Thymus (tissue), 11 donors: ENCODE measurements at regions not wholly inside any gene's neighbourhood (a gene's known extent, or its start where the extent isn't known, plus 50 kb on each side); places are given as distances from the start of the nearest gene placed in this dataset.

ENCODE experiments used
- DNase-seq, 9 donors: peaks; one replicate each; pipeline ENCODE4 v3.0.0-alpha.2; 2013; ENCODE audit warnings: low spot score in 9 of 9, low read depth in 6 of 9, missing footprints in 1 of 9
- H3K27ac ChIP-seq, 2 donors: one replicate each; pipeline ENCODE4 v1.5.1; 2013; ENCODE audit warnings: control low read depth in 1 of 2, low read depth in 1 of 2, low read length in 1 of 2, mild to moderate bottlenecking in 1 of 2, moderate library complexity in 1 of 2
- H3K27me3 ChIP-seq, 2 donors: one replicate each; pipeline ENCODE4 v1.5.1; 2013; ENCODE audit warnings: low read length in 1 of 2; ENCODE audit not compliant: control insufficient read depth in 2 of 2, insufficient read depth in 1 of 2
- H3K36me3 ChIP-seq, 2 donors: one replicate each; pipeline ENCODE4 v1.5.1; 2013; ENCODE audit warnings: low read length in 1 of 2, mild to moderate bottlenecking in 1 of 2, moderate library complexity in 1 of 2; ENCODE audit not compliant: control insufficient read depth in 2 of 2, insufficient read depth in 2 of 2
- H3K4me1 ChIP-seq, 2 donors: one replicate each; pipeline ENCODE4 v1.5.1; 2013; ENCODE audit warnings: low read length in 2 of 2; ENCODE audit not compliant: control insufficient read depth in 2 of 2, insufficient read depth in 2 of 2
- H3K4me3 ChIP-seq, 2 donors: one replicate each; pipeline ENCODE4 v1.5.1; 2013; ENCODE audit warnings: low read length in 2 of 2, control low read depth in 1 of 2, mild to moderate bottlenecking in 1 of 2
- H3K9me3 ChIP-seq, 2 donors: one replicate each; pipeline ENCODE4 v1.5.1; 2013; ENCODE audit warnings: low read length in 1 of 2, mild to moderate bottlenecking in 1 of 2; ENCODE audit not compliant: control insufficient read depth in 2 of 2, insufficient read depth in 1 of 2
- WGBS: extraction: QIAGEN DNeasy Blood & Tissue Kit; methylation state at CpG from one replicate; pipeline ENCODE4 v1.1.7; 2013; 5-methylcytosine and 5-hydroxymethylcytosine counted together
- donor health status: healthy.

DNA sequence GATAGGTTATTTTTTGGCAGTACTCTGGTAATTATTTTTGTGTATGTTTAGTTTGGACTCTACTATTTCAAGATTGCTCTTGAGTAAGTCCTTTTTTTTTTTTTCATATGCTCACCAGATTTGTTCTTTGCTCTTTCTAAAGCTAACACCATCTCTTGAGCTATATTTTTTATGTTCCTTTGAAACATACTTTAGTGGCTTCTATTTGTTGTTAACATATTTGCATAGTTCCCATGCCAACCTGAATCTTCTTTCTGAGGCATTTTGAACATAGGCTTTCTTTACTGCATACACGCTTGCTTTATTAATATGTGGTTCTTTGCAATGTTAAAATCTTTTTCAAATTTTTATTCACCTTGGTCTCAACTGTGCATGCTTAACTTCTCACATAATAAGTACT, 1644.9 kb downstream of the SUCLG1 start:
- Histone ChIP-seq H3K36me3 (no peaks in the 10 kb centered on the region), H3K4me3 (no peak overlapping the region), H3K9me3 (no peaks in the 10 kb centered on the region), H3K27me3 (no peaks in the 10 kb centered on the region), H3K27ac (no peak overlapping the region), H3K4me1 (no peaks in the 10 kb centered on the region)
- DNase-seq = no peak
- WGBS = 91% methylated on average over 1 of the region's 1 CpG

DNA sequence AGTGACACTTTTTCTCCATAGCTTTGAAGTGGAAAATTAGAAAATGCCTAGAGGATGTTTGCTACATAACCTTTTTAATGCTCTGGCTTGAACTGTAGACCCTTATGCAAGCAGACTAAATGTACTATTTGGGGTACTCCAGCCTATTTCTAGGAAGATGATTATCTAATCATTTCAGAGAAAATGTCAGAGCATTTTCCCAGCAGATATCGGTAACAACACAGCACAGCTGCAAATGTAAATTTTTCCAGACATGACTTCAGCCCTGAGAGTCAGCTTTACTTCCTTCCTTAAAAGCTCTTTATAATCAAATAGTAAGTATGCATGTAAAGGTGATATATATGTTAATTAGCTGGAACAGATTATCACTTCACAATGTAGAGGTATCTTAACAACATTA, 1647.1 kb downstream of the SUCLG1 start:
- Histone ChIP-seq H3K4me1 (no peaks in the 10 kb centered on the region), H3K36me3 (no peaks in the 10 kb centered on the region), H3K27me3 (no peaks in the 10 kb centered on the region), H3K4me3 (no peak overlapping the region), H3K9me3 (no peaks in the 10 kb centered on the region), H3K27ac (no peak overlapping the region)
- no peak for DNase-seq
- 8% methylated on average over 1 of the region's 1 CpG for WGBS

- H3K4me3 ChIP-seq = no peak overlapping the region
- H3K9me3 ChIP-seq = peaks cover 0 to 10% of the 10 kb centered on the region in 2 donors
- DNase-seq = no peak
- no peaks in the 10 kb centered on the region for H3K4me1 ChIP-seq
- H3K27me3 ChIP-seq = no peaks in the 10 kb centered on the region
- H3K36me3 ChIP-seq = no peaks in the 10 kb centered on the region
- H3K27ac ChIP-seq = no peak overlapping the region
- WGBS = 98% methylated on average over 2 of the region's 2 CpGs
These were observed 1655.8 kb downstream of the SUCLG1 start for GRCh38 chr2:82803307-82803706.

DNA sequence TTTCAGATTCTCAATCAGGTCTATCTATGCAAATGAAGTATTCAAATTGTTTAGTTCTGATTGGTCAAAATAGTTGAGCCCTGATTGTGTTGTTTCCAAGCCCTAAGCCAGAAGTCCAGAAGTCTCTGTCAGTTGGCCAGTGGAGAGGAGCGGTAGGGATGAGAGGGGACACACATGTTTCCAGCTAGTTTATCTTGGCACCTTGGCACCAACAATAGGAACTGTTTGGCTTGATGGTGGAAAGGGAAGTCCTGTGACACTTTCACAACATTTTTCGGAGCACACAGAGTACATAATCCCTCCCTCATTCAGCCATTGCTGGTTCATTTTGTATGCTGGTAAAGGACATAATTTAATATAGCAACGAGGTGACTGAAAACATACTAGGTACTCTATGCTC, 1661.6 kb downstream of the SUCLG1 start:
- no peak for DNase-seq
- H3K9me3 ChIP-seq = no peaks in the 10 kb centered on the region
- H3K36me3 ChIP-seq = no peaks in the 10 kb centered on the region
- no peaks in the 10 kb centered on the region for H3K27me3 ChIP-seq
- H3K4me3 ChIP-seq = no peak overlapping the region
- no peaks in the 10 kb centered on the region for H3K4me1 ChIP-seq
- WGBS = 91% methylated on average over 3 of the region's 3 CpGs
- H3K27ac ChIP-seq = no peak overlapping the region

DNA sequence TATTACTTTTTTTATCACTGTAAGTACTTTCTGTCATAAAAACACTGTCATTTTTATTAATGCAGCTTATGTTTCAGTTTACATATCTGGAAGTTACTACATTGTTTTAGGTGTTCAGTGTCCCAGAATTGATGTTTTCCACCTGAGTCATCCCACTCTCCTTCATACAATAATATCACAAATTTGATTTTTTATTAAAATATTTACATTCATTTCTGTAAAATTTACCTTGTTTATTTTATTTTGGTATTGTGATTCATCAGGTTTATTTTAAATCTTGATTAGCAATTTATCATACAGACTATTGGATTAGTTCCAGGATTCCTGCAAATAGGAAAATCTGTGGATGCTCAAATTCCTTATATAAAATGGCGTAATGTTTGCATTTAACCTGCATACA, 1662.9 kb downstream of the SUCLG1 start:
- DNase-seq = no peak
- no peaks in the 10 kb centered on the region for H3K36me3 ChIP-seq
- no peaks in the 10 kb centered on the region for H3K9me3 ChIP-seq
- WGBS = 94% methylated on average over 1 of the region's 1 CpG
- H3K27me3 ChIP-seq = no peaks in the 10 kb centered on the region
- no peak overlapping the region for H3K27ac ChIP-seq
- H3K4me1 ChIP-seq = no peaks in the 10 kb centered on the region
- H3K4me3 ChIP-seq = no peak overlapping the region

DNA sequence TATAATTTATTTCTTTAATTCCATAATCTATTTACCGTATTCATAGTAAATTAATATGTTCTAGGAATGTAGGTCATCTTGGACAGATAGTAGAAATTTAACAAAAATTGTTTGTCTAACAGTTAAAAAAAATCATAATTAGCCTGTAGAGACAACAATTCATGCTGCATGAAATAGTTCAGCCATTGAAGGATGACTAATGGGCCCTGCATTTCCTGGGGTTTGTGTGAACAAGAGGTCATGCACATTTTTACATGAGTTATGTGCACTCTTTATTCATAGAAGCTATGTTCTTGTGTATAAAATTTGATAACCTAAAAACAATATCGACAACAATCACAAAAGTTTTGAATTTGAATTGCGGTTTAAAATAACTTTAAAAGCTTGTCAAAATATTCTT, 1663.6 kb downstream of the SUCLG1 start:
- Histone ChIP-seq H3K4me3 (no peak overlapping the region), H3K9me3 (no peaks in the 10 kb centered on the region), H3K4me1 (no peaks in the 10 kb centered on the region), H3K36me3 (no peaks in the 10 kb centered on the region), H3K27ac (no peak overlapping the region), H3K27me3 (no peaks in the 10 kb centered on the region)
- WGBS = 93% methylated on average over 3 of the region's 3 CpGs
- no peak for DNase-seq

DNA sequence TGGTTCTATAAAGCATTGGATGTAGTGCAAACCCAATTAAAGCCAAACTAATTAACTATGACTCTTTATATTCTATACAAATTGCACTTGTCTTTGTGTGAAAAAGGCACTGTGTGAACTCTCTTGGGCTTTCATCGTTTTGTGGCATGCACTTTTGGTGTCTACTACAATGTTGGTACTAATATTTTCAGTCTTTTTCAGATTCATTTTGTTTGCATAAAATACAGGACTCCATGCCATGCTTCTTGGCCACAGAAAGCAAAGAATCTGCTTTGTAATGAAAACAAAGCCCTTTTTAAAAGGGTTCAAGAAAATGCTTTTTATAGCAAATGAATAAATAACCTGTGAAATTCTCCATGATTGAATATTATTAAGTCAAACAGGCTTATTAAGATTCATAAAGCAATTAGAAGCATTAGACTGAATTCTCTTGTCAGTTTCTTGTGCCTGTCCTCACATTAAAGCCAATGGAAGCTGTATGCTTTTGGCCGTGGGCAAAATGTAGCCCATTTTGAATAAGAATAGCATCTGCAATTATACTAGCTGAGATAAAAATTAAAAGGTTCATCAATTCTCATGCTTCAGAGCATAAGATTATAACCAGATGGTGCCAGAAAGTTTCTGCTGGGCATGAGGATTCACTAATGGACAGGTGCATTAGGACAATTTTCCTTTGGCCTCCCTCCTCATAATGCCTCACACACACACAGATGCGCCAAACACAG, 1665.2 kb downstream of the SUCLG1 start:
- no peaks in the 10 kb centered on the region for H3K4me1 ChIP-seq
- WGBS = 95% methylated on average over 3 of the region's 3 CpGs
- no peaks in the 10 kb centered on the region for H3K27me3 ChIP-seq
- no peak overlapping the region for H3K4me3 ChIP-seq
- no peak overlapping the region for H3K27ac ChIP-seq
- H3K9me3 ChIP-seq = no peaks in the 10 kb centered on the region
- DNase-seq = no peak
- H3K36me3 ChIP-seq = no peaks in the 10 kb centered on the region

GRCh38 chr2:82792316-82792715, 1666.8 kb downstream of the SUCLG1 start:
- no peak overlapping the region for H3K4me3 ChIP-seq
- H3K4me1 ChIP-seq = no peaks in the 10 kb centered on the region
- H3K27ac ChIP-seq = no peak overlapping the region
- no peak for DNase-seq
- H3K9me3 ChIP-seq = no peaks in the 10 kb centered on the region
- WGBS = 92% methylated on average over 5 of the region's 5 CpGs
- no peaks in the 10 kb centered on the region for H3K36me3 ChIP-seq
- H3K27me3 ChIP-seq = no peaks in the 10 kb centered on the region

DNA sequence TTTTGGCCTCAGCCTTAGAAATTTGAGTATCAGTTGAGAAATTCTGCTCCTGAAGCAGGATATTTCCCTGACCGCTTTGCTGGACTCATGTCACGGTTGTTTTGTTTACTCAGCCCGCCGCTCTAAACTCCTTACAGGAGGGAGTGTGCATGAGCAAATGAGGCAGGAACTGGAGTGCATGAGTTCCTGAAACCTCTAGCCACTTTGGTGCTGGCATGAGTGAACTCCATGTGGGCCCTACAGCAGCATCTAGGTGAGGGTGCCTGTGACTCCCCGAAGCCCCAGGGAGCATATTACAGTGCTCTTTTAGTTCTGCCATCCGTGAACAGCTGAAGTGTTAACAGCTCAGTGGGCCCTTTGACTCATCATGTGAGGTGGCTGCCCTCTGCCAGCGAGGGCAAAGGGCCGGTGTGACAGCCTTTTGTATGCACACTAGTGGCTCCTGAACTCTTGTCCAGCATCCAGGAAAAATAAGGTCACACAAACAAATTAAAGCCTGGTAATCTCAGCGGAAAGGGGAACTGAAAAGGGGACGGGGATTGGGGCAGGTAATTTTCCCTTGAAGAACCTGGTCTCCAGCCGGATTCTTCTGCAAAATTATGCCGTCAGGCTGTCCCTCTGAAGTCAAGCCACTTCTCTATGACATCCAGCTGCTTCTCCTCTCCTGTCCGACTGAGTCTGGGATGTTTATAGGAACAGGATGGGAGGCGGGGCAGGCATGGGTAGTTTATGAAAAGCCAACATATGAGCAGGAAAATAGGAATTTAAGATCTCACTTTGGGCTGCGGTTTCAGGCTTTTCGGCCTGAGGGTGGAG, 1668.7 kb downstream of the SUCLG1 start:
- Histone ChIP-seq H3K27ac (no peak overlapping the region), H3K36me3 (no peaks in the 10 kb centered on the region), H3K27me3 (no peaks in the 10 kb centered on the region), H3K4me1 (no peaks in the 10 kb centered on the region), H3K9me3 (no peaks in the 10 kb centered on the region), H3K4me3 (no peak overlapping the region)
- WGBS = 90% methylated on average over 16 of the region's 16 CpGs
- DNase-seq = no peak
